HEK293 (cell line): ENCODE measurements at regions not wholly inside any gene's neighbourhood (a gene's known extent, or its start where the extent isn't known, plus 50 kb on each side); places are given as distances from the start of the nearest gene placed in this dataset.

Experiments
- CTCF ChIA-PET: fragments of 350-600 bp; formaldehyde crosslinking; extraction: SDS; loops from one replicate; lab custom pipeline; 2021; ENCODE audit warnings: antibody characterized with exemption; lab: Yijun Ruan, JAX
- POLR2A ChIA-PET: fragments of 300-600 bp; formaldehyde crosslinking; extraction: SDS; loops from one replicate; lab custom pipeline; 2020; ENCODE audit warnings: antibody characterized with exemption, inconsistent platforms; lab: Yijun Ruan, JAX
- H3K27ac ChIP-seq: fragments of 200-500 bp; sonication (Bioruptor generic); 2 replicates; pipeline ENCODE4 v1.5.1; 2014; ENCODE audit warnings: low read depth, low read length, control low read depth, inconsistent platforms; ENCODE audit errors: extremely low read depth
- H3K36me3 ChIP-seq, 2 experiments: fragments of 200-500 bp in 1 of 2; sonication (Bioruptor generic) in 1 of 2; 1 replicate in 1 of 2; 2 replicates in 1 of 2; pipeline ENCODE4 v1.5.1; 2014 to 2017; ENCODE audit warnings: inconsistent platforms in 2 of 2, low read length in 2 of 2; ENCODE audit not compliant: control insufficient read depth in 2 of 2, insufficient read depth in 1 of 2
- H3K4me1 ChIP-seq: fragments of 200-500 bp; sonication (Bioruptor generic); 2 replicates; pipeline ENCODE4 v1.5.1; 2014; ENCODE audit warnings: mild to moderate bottlenecking, low read length, inconsistent platforms; ENCODE audit not compliant: control insufficient read depth, insufficient read depth
- H3K4me3 ChIP-seq: 2 replicates; pipeline ENCODE4 v1.5.1; 2011; ENCODE audit warnings: low read depth, mild to moderate bottlenecking, control low read depth, low read length, moderate library complexity
- H3K9me3 ChIP-seq: fragments of 200-500 bp; sonication (Bioruptor generic); 2 replicates; pipeline ENCODE4 v1.5.1; 2014; ENCODE audit warnings: low read depth, low read length, inconsistent platforms; ENCODE audit not compliant: control insufficient read depth, insufficient read depth
- HOXD13 ChIP-seq: sonication (generic); formaldehyde crosslinking; IDR thresholded peaks from 2 replicates; pipeline ENCODE4 v1.8.0; 2022; ENCODE audit warnings: missing genetic modification reagents, borderline replicate concordance
- KLF10 ChIP-seq: fragments of 450-650 bp; IDR thresholded peaks from 2 replicates; pipeline ENCODE4 v1.5.1; 2018; ENCODE audit warnings: missing biosample characterization, mild to moderate bottlenecking, missing genetic modification characterization
- KLF8 ChIP-seq: fragments of 450-650 bp; formaldehyde crosslinking; IDR thresholded peaks from 2 replicates; pipeline ENCODE4 v1.5.1; 2016; ENCODE audit warnings: missing biosample characterization, missing genetic modification characterization
- OSR2 ChIP-seq: fragments of 450-650 bp; formaldehyde crosslinking; IDR thresholded peaks from 2 replicates; pipeline ENCODE4 v1.5.1; 2016; ENCODE audit warnings: missing biosample characterization, missing genetic modification characterization
- YY2 ChIP-seq: fragments of 450-650 bp; formaldehyde crosslinking; IDR thresholded peaks from 2 replicates; pipeline ENCODE4 v1.5.1; 2016; ENCODE audit warnings: missing biosample characterization, missing genetic modification characterization
- ZFHX2 ChIP-seq: fragments of 450-650 bp; formaldehyde crosslinking; conservative IDR thresholded peaks from 2 replicates; pipeline ENCODE4 v1.5.1; 2016; ENCODE audit warnings: missing biosample characterization, missing genetic modification characterization
- ZNF10 ChIP-seq: fragments of 450-650 bp; formaldehyde crosslinking; IDR thresholded peaks from 2 replicates; pipeline ENCODE4 v1.5.1; 2017; ENCODE audit warnings: missing biosample characterization, missing genetic modification characterization
- ZNF146 ChIP-seq: fragments of 450-650 bp; formaldehyde crosslinking; IDR thresholded peaks from 2 replicates; pipeline ENCODE4 v1.5.1; 2016; ENCODE audit warnings: missing biosample characterization, missing genetic modification characterization
- ZNF214 ChIP-seq: fragments of 450-650 bp; formaldehyde crosslinking; IDR thresholded peaks from 2 replicates; pipeline ENCODE4 v1.5.1; 2017; ENCODE audit warnings: missing biosample characterization, mild to moderate bottlenecking, missing genetic modification characterization, borderline replicate concordance
- ZNF223 ChIP-seq: fragments of 450-650 bp; formaldehyde crosslinking; IDR thresholded peaks from 2 replicates; pipeline ENCODE4 v1.5.1; 2016; ENCODE audit warnings: missing biosample characterization, missing genetic modification characterization
- ZNF292 ChIP-seq: fragments of 450-650 bp; formaldehyde crosslinking; IDR thresholded peaks from 2 replicates; pipeline ENCODE4 v1.5.1; 2016; ENCODE audit warnings: low read depth, missing biosample characterization, missing genetic modification characterization, borderline replicate concordance
- ZNF302 ChIP-seq: fragments of 450-650 bp; formaldehyde crosslinking; IDR thresholded peaks from 2 replicates; pipeline ENCODE4 v1.5.1; 2016; ENCODE audit warnings: missing biosample characterization, missing genetic modification characterization, low read depth
- ZNF416 ChIP-seq: fragments of 450-650 bp; formaldehyde crosslinking; IDR thresholded peaks from 2 replicates; pipeline ENCODE4 v1.5.1; 2016; ENCODE audit warnings: missing biosample characterization, missing genetic modification characterization
- ZNF423 ChIP-seq: fragments of 450-650 bp; formaldehyde crosslinking; IDR thresholded peaks from 2 replicates; pipeline ENCODE4 v1.5.1; 2016; ENCODE audit warnings: missing biosample characterization, missing genetic modification characterization
- ZNF529 ChIP-seq: fragments of 450-650 bp; formaldehyde crosslinking; IDR thresholded peaks from 2 replicates; pipeline ENCODE4 v1.5.1; 2017; ENCODE audit warnings: missing genetic modification characterization, missing biosample characterization; ENCODE audit not compliant: insufficient replicate concordance
- ZNF670 ChIP-seq: fragments of 450-650 bp; formaldehyde crosslinking; IDR thresholded peaks from 2 replicates; pipeline ENCODE4 v1.5.1; 2016; ENCODE audit warnings: missing biosample characterization, missing genetic modification characterization, low read depth
- ZNF768 ChIP-seq: fragments of 450-650 bp; formaldehyde crosslinking; IDR thresholded peaks from 2 replicates; pipeline ENCODE4 v1.5.1; 2018; ENCODE audit warnings: missing biosample characterization, mild to moderate bottlenecking, missing genetic modification characterization
- TF ChIP-seq, protein P1 (sequence below): fragments of 450-650 bp; formaldehyde crosslinking; IDR thresholded peaks from 2 replicates; pipeline ENCODE4 v1.5.1; 2016; ENCODE audit warnings: missing biosample characterization, missing genetic modification characterization
- TF ChIP-seq, protein P2 (sequence below): fragments of 450-650 bp; IDR thresholded peaks from 2 replicates; pipeline ENCODE4 v1.5.1; 2018; ENCODE audit warnings: missing biosample characterization, mild to moderate bottlenecking, missing genetic modification characterization
- TF ChIP-seq, protein P3 (sequence below): fragments of 450-650 bp; formaldehyde crosslinking; IDR thresholded peaks from 2 replicates; pipeline ENCODE4 v1.5.1; 2017; ENCODE audit warnings: missing biosample characterization, missing genetic modification characterization
- TF ChIP-seq, protein P4 (sequence below): fragments of 450-650 bp; formaldehyde crosslinking; conservative IDR thresholded peaks from 2 replicates; pipeline ENCODE4 v1.5.1; 2016; ENCODE audit warnings: low read depth, missing biosample characterization, missing genetic modification characterization

DNA sequence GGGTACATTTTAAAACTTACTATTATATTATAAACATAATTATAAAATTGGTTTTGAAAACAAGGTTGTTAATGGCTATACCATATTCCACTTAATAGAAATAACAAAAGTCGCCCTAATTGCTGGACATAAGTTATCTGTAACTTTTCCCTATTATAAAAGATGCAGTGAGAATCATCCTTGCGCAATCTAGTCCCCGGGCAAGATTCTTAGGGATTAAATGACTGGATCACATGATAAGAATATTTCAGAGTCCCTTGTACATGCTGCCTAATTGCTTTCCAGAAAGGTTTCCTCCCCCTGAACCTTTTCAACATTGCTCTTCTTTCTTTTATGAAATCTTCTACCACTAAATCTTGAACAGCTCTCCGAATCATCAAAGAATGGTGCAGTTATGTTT lies 479.8 kb upstream of the MKI67 start:
- TF ChIP-seq ZNF10 (tag by site-specific recombination) (no peak), ZNF214 (no peak), ZNF416 (tag by site-specific recombination) (no peak), OSR2 (no peak), ZNF223 (tag by site-specific recombination) (no peak), ZNF768 (tag by site-specific recombination) (no peak), ZFHX2 (tag by site-specific recombination) (no peak), ZNF529 (tag by site-specific recombination) (no peak)
- Histone ChIP-seq H3K27ac (no peak overlapping the region), H3K4me1 (no peaks in the 10 kb centered on the region), H3K9me3 (no peaks in the 10 kb centered on the region), H3K4me3 (no peak overlapping the region), H3K36me3 (no peaks in the 10 kb centered on the region)
- ChIA-PET CTCF (no interaction called here), POLR2A (no interaction called here)

DNA sequence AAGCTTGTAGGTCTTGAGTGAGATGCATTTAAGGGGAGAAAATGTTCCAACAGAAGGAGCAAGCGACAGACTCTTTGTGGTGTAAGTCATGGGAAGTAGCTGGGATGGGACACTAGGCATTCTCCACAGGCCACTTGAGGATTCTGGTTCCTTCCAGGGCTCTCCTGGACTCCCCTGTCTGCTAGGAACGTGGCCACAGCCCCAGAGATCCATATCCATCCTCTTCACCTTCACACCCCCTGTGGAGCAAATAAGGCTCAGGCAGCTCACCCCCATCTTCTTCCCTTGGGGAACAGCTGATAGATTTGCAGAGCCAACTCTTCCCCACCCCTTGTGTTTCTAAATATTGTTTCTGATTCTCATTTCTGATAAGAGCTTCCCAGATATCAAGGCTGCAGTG lies 482.6 kb upstream of the MKI67 start:
- no peaks in the 10 kb centered on the region for H3K36me3 ChIP-seq
- no peak overlapping the region for H3K27ac ChIP-seq
- no peak overlapping the region for H3K4me3 ChIP-seq
- ChIA-PET POLR2A (no interaction called here), CTCF (interaction anchor here (0.6 kb wide), 1 partner anchor 9 kb away, joined by 3 read pairs; no protein-coding TSS in a partner anchor)
- H3K4me1 ChIP-seq: no peaks in the 10 kb centered on the region
- no peak for TF ChIP-seq KLF8
- no peak for TF ChIP-seq ZNF423 (tag by site-specific recombination)
- no peak for TF ChIP-seq KLF10
- no peak for TF ChIP-seq YY2 (tag by site-specific recombination)
- TF ChIP-seq, protein P1, sequence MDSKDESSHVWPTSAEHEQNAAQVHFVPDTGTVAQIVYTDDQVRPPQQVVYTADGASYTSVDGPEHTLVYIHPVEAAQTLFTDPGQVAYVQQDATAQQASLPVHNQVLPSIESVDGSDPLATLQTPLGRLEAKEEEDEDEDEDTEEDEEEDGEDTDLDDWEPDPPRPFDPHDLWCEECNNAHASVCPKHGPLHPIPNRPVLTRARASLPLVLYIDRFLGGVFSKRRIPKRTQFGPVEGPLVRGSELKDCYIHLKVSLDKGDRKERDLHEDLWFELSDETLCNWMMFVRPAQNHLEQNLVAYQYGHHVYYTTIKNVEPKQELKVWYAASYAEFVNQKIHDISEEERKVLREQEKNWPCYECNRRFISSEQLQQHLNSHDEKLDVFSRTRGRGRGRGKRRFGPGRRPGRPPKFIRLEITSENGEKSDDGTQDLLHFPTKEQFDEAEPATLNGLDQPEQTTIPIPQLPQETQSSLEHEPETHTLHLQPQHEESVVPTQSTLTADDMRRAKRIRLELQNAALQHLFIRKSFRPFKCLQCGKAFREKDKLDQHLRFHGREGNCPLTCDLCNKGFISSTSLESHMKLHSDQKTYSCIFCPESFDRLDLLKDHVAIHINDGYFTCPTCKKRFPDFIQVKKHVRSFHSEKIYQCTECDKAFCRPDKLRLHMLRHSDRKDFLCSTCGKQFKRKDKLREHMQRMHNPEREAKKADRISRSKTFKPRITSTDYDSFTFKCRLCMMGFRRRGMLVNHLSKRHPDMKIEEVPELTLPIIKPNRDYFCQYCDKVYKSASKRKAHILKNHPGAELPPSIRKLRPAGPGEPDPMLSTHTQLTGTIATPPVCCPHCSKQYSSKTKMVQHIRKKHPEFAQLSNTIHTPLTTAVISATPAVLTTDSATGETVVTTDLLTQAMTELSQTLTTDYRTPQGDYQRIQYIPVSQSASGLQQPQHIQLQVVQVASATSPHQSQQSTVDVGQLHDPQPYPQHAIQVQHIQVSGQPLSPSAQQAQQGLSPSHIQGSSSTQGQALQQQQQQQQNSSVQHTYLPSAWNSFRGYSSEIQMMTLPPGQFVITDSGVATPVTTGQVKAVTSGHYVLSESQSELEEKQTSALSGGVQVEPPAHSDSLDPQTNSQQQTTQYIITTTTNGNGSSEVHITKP (tag by site-specific recombination): no peak
- no peak for TF ChIP-seq ZNF292 (tag by site-specific recombination)
- no peak for TF ChIP-seq ZNF302 (tag by site-specific recombination)
- TF ChIP-seq ZNF670 (tag by site-specific recombination): no peak
- no peaks in the 10 kb centered on the region for H3K9me3 ChIP-seq

DNA sequence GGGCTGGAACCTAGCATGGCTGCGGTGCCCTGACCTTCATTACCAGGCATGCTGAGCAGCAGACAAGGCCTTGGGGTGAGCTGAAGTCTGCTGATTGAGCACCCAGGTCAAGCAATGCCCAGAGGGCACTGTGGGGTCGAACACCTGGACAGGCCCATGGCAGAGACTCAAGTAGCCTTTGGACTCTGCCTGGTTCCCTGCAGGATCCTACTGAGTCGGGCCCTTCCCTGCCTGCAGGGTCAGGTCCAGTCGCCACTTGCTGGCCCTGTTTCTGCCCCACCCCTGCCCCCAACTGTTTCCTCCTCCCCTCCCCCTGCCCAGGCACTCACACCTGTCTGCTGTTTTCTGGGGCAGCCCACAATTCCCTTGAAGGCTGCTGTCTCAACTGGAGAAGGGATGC lies 483.2 kb upstream of the MKI67 start:
- Histone ChIP-seq H3K9me3 (no peaks in the 10 kb centered on the region), H3K4me1 (no peaks in the 10 kb centered on the region), H3K27ac (no peak overlapping the region), H3K4me3 (no peak overlapping the region), H3K36me3 (no peaks in the 10 kb centered on the region)
- CTCF ChIA-PET: no interaction called here
- POLR2A ChIA-PET: no interaction called here
- TF ChIP-seq, protein P2, sequence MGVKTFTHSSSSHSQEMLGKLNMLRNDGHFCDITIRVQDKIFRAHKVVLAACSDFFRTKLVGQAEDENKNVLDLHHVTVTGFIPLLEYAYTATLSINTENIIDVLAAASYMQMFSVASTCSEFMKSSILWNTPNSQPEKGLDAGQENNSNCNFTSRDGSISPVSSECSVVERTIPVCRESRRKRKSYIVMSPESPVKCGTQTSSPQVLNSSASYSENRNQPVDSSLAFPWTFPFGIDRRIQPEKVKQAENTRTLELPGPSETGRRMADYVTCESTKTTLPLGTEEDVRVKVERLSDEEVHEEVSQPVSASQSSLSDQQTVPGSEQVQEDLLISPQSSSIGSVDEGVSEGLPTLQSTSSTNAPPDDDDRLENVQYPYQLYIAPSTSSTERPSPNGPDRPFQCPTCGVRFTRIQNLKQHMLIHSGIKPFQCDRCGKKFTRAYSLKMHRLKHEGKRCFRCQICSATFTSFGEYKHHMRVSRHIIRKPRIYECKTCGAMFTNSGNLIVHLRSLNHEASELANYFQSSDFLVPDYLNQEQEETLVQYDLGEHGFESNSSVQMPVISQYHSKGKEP (tag by site-specific recombination): no peak
- TF ChIP-seq, protein P3, sequence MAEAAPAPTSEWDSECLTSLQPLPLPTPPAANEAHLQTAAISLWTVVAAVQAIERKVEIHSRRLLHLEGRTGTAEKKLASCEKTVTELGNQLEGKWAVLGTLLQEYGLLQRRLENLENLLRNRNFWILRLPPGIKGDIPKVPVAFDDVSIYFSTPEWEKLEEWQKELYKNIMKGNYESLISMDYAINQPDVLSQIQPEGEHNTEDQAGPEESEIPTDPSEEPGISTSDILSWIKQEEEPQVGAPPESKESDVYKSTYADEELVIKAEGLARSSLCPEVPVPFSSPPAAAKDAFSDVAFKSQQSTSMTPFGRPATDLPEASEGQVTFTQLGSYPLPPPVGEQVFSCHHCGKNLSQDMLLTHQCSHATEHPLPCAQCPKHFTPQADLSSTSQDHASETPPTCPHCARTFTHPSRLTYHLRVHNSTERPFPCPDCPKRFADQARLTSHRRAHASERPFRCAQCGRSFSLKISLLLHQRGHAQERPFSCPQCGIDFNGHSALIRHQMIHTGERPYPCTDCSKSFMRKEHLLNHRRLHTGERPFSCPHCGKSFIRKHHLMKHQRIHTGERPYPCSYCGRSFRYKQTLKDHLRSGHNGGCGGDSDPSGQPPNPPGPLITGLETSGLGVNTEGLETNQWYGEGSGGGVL: no peak
- TF ChIP-seq, protein P4, sequence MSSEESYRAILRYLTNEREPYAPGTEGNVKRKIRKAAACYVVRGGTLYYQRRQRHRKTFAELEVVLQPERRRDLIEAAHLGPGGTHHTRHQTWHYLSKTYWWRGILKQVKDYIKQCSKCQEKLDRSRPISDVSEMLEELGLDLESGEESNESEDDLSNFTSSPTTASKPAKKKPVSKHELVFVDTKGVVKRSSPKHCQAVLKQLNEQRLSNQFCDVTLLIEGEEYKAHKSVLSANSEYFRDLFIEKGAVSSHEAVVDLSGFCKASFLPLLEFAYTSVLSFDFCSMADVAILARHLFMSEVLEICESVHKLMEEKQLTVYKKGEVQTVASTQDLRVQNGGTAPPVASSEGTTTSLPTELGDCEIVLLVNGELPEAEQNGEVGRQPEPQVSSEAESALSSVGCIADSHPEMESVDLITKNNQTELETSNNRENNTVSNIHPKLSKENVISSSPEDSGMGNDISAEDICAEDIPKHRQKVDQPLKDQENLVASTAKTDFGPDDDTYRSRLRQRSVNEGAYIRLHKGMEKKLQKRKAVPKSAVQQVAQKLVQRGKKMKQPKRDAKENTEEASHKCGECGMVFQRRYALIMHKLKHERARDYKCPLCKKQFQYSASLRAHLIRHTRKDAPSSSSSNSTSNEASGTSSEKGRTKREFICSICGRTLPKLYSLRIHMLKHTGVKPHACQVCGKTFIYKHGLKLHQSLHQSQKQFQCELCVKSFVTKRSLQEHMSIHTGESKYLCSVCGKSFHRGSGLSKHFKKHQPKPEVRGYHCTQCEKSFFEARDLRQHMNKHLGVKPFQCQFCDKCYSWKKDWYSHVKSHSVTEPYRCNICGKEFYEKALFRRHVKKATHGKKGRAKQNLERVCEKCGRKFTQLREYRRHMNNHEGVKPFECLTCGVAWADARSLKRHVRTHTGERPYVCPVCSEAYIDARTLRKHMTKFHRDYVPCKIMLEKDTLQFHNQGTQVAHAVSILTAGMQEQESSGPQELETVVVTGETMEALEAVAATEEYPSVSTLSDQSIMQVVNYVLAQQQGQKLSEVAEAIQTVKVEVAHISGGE (tag by site-specific recombination): no peak
- TF ChIP-seq HOXD13 (no peak), ZNF223 (tag by site-specific recombination) (no peak), ZNF146 (tag by site-specific recombination) (no peak)
